ENCODE measurements at regions not wholly inside any gene's neighbourhood (a gene's known extent, or its start where the extent isn't known, plus 50 kb on each side); places are given as distances from the start of the nearest gene placed in this dataset.

- H3K4me1 ChIP-seq (ENCODE audit: insufficient read depth, low read length): no peaks in the 10 kb centered on the region
- intact Hi-C loops (cut with micrococcal nuclease): no loop called here
- ChIA-PET CTCF (no interaction called here), POLR2A (ENCODE audit: unreplicated experiment) (no interaction called here)
- no peak overlapping the region for H3K4me2 ChIP-seq (ENCODE audit: low read length)
- H3K36me3 ChIP-seq (ENCODE audit: low read depth, low read length): no peaks in the 10 kb centered on the region
- TF ChIP-seq, protein P1, sequence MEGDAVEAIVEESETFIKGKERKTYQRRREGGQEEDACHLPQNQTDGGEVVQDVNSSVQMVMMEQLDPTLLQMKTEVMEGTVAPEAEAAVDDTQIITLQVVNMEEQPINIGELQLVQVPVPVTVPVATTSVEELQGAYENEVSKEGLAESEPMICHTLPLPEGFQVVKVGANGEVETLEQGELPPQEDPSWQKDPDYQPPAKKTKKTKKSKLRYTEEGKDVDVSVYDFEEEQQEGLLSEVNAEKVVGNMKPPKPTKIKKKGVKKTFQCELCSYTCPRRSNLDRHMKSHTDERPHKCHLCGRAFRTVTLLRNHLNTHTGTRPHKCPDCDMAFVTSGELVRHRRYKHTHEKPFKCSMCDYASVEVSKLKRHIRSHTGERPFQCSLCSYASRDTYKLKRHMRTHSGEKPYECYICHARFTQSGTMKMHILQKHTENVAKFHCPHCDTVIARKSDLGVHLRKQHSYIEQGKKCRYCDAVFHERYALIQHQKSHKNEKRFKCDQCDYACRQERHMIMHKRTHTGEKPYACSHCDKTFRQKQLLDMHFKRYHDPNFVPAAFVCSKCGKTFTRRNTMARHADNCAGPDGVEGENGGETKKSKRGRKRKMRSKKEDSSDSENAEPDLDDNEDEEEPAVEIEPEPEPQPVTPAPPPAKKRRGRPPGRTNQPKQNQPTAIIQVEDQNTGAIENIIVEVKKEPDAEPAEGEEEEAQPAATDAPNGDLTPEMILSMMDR (conservative IDR thresholded peaks at IDR 0.05; ENCODE audit: low read depth, low read length): no peak
- TF ChIP-seq EZH2phosphoT487 (IDR thresholded peaks at IDR 0.05; ENCODE audit: borderline replicate concordance, low read length) (no peak), EZH2 (IDR thresholded peaks at IDR 0.05; ENCODE audit: low read length, unreplicated experiment) (no peak)
- H3K27ac ChIP-seq (ENCODE audit: low read length): no peak overlapping the region
- no peaks in the 10 kb centered on the region for H3K27me3 ChIP-seq (ENCODE audit: low read length)
- H3K9ac ChIP-seq (ENCODE audit: low read length): no peak overlapping the region
- DNase-seq: no peak
- no peaks in the 10 kb centered on the region for H3K9me3 ChIP-seq (ENCODE audit: low read length)
- no peaks in the 10 kb centered on the region for H3F3A ChIP-seq (ENCODE audit: low read length, unreplicated experiment)
- no peak overlapping the region for H3K4me3 ChIP-seq (ENCODE audit: low read length)
- ATAC-seq: no peak
- no peaks in the 10 kb centered on the region for H3K9me2 ChIP-seq (replicated peaks; ENCODE audit: low read length)
- no peaks in the 10 kb centered on the region for H3K79me2 ChIP-seq (ENCODE audit: low read length)
- no TSS peak for BruUV-seq (replicated peaks)
- no peak overlapping the region for H2AFZ ChIP-seq (ENCODE audit: low read length)
- H4K20me1 ChIP-seq (ENCODE audit: low read length): no peaks in the 10 kb centered on the region
Measured at GRCh38 chr10:31112961-31113360, 81.3 kb upstream of the ZNF438 start.

GRCh38 chr10:31116226-31116625 is 84.6 kb upstream of the ZNF438 start:
- Histone ChIP-seq H3K27me3 (ENCODE audit: low read length) (no peaks in the 10 kb centered on the region), H3K79me2 (ENCODE audit: low read length) (no peaks in the 10 kb centered on the region), H3F3A (ENCODE audit: low read length, unreplicated experiment) (no peaks in the 10 kb centered on the region), H3K4me1 (ENCODE audit: insufficient read depth, low read length) (no peaks in the 10 kb centered on the region), H3K9me3 (ENCODE audit: low read length) (no peaks in the 10 kb centered on the region), H3K4me2 (ENCODE audit: low read length) (no peak overlapping the region), H2AFZ (ENCODE audit: low read length) (no peak overlapping the region), H3K4me3 (ENCODE audit: low read length) (no peak overlapping the region), H3K36me3 (ENCODE audit: low read depth, low read length) (no peaks in the 10 kb centered on the region), H4K20me1 (ENCODE audit: low read length) (no peaks in the 10 kb centered on the region), H3K9me2 (replicated peaks; ENCODE audit: low read length) (no peaks in the 10 kb centered on the region), H3K27ac (ENCODE audit: low read length) (no peak overlapping the region), H3K9ac (ENCODE audit: low read length) (no peak overlapping the region)
- no peak for DNase-seq
- no TSS peak for BruUV-seq (replicated peaks)
- ATAC-seq: no peak
- TF ChIP-seq, protein P1 (conservative IDR thresholded peaks at IDR 0.05; ENCODE audit: low read depth, low read length): no peak
- no peak for TF ChIP-seq EZH2phosphoT487 (IDR thresholded peaks at IDR 0.05; ENCODE audit: borderline replicate concordance, low read length)
- no peak for TF ChIP-seq EZH2 (IDR thresholded peaks at IDR 0.05; ENCODE audit: low read length, unreplicated experiment)
- ChIA-PET CTCF (no interaction called here), POLR2A (ENCODE audit: unreplicated experiment) (no interaction called here)
- intact Hi-C loops (cut with micrococcal nuclease): no loop called here

GRCh38 chr10:31118556-31118955 is 86.9 kb upstream of the ZNF438 start:
- CTCF ChIA-PET: no interaction called here
- no peaks in the 10 kb centered on the region for H3K36me3 ChIP-seq (ENCODE audit: low read depth, low read length)
- no peaks in the 10 kb centered on the region for H3F3A ChIP-seq (ENCODE audit: low read length, unreplicated experiment)
- intact Hi-C loops (cut with micrococcal nuclease): no loop called here
- no peak overlapping the region for H3K4me2 ChIP-seq (ENCODE audit: low read length)
- H3K9me3 ChIP-seq (ENCODE audit: low read length): no peaks in the 10 kb centered on the region
- DNase-seq: peak; percentile 27
- no peak overlapping the region for H3K9ac ChIP-seq (ENCODE audit: low read length)
- H3K9me2 ChIP-seq (replicated peaks; ENCODE audit: low read length): no peaks in the 10 kb centered on the region
- H3K79me2 ChIP-seq (ENCODE audit: low read length): no peaks in the 10 kb centered on the region
- H4K20me1 ChIP-seq (ENCODE audit: low read length): no peaks in the 10 kb centered on the region
- no peaks in the 10 kb centered on the region for H3K4me1 ChIP-seq (ENCODE audit: insufficient read depth, low read length)
- TF ChIP-seq EZH2 (IDR thresholded peaks at IDR 0.05; ENCODE audit: low read length, unreplicated experiment): no peak
- no peaks in the 10 kb centered on the region for H3K27me3 ChIP-seq (ENCODE audit: low read length)
- BruUV-seq (replicated peaks): no TSS peak
- POLR2A ChIA-PET (ENCODE audit: unreplicated experiment): no interaction called here
- H3K4me3 ChIP-seq (ENCODE audit: low read length): no peak overlapping the region
- ATAC-seq: no peak
- H3K27ac ChIP-seq (ENCODE audit: low read length): no peak overlapping the region
- H2AFZ ChIP-seq (ENCODE audit: low read length): no peak overlapping the region

All from PC-3 (cell line).